IMR-90 (cell line): ENCODE measurements at regions not wholly inside any gene's neighbourhood (a gene's known extent, or its start where the extent isn't known, plus 50 kb on each side); places are given as distances from the start of the nearest gene placed in this dataset.

Experiments
- ATAC-seq: fragments of 200-7000 bp; cut with Tn5 transposase; 2 replicates; pipeline ENCODE4 v1.9.1; 2020; ENCODE audit warnings: low read depth, mild to moderate bottlenecking, moderate library complexity
- BruUV-seq: library from RNA; stranded (reverse); fragments of 400-500 nt; replicated peaks from 2 replicates; lab custom pipeline; 2021; lab: Mats Ljungman, UMichigan
- CTCF ChIA-PET: fragments of 300-600 bp; formaldehyde crosslinking; extraction: SDS; loops from one replicate; lab custom pipeline; 2021; ENCODE audit warnings: antibody characterized with exemption; lab: Yijun Ruan, JAX
- POLR2A ChIA-PET: fragments of 300-600 bp; sonication (Branson Sonifier 250); formaldehyde crosslinking; loops from one replicate; lab custom pipeline; 2022; ENCODE audit warnings: antibody characterized with exemption; ENCODE audit not compliant: unreplicated experiment; lab: Charles Lee
- DNase-seq: peaks from one replicate; pipeline ENCODE4 v3.0.0; 2013
- H2AFZ ChIP-seq: replicated peaks from 2 replicates; pipeline ENCODE3; 2013; ENCODE audit warnings: low read length, mild to moderate bottlenecking; ENCODE audit not compliant: poor library complexity
- H2AK5ac ChIP-seq: 2 replicates; pipeline ENCODE4 v1.6.1; 2013; ENCODE audit warnings: low read depth, low read length, inconsistent platforms
- H2AK9ac ChIP-seq: replicated peaks from 2 replicates; pipeline ENCODE3; 2013; ENCODE audit warnings: mild to moderate bottlenecking, low read depth, low read length, moderate library complexity; ENCODE audit not compliant: poor library complexity
- H2BK120ac ChIP-seq: 2 replicates; pipeline ENCODE4 v1.6.1; 2013; ENCODE audit warnings: low read depth, low read length, inconsistent platforms
- H2BK15ac ChIP-seq: 3 replicates; pipeline ENCODE4 v1.6.1; 2013; ENCODE audit warnings: low read depth, low read length, inconsistent platforms
- H2BK20ac ChIP-seq: 2 replicates; pipeline ENCODE4 v1.6.1; 2013; ENCODE audit warnings: low read depth, mild to moderate bottlenecking, inconsistent platforms, low read length, moderate library complexity
- H2BK5ac ChIP-seq: 2 replicates; pipeline ENCODE4 v1.6.1; 2013; ENCODE audit warnings: mild to moderate bottlenecking, low read depth, low read length, inconsistent platforms; ENCODE audit not compliant: poor library complexity, severe bottlenecking
- H3K14ac ChIP-seq: replicated peaks from 2 replicates; pipeline ENCODE4 v1.6.1; 2013; ENCODE audit warnings: low read depth, low read length, inconsistent platforms
- H3K18ac ChIP-seq: 2 replicates; pipeline ENCODE4 v1.6.1; 2013; ENCODE audit warnings: low read depth, low read length, control low read depth
- H3K23ac ChIP-seq: 2 replicates; pipeline ENCODE4 v1.6.1; 2013; ENCODE audit warnings: low read depth, low read length, inconsistent platforms
- H3K27ac ChIP-seq: 2 replicates; pipeline ENCODE4 v1.5.1; 2013; ENCODE audit warnings: mild to moderate bottlenecking, control low read depth, low read length; ENCODE audit not compliant: insufficient read depth
- H3K27me3 ChIP-seq: 2 replicates; pipeline ENCODE4 v1.6.1; 2013; ENCODE audit warnings: low read length; ENCODE audit not compliant: control insufficient read depth, insufficient read depth
- H3K36me3 ChIP-seq: 2 replicates; pipeline ENCODE4 v1.6.1; 2013; ENCODE audit warnings: low read length, mixed read lengths; ENCODE audit not compliant: control insufficient read depth, insufficient read depth
- H3K4ac ChIP-seq: 2 replicates; pipeline ENCODE4 v1.6.1; 2013; ENCODE audit warnings: low read depth, low read length, inconsistent platforms
- H3K4me1 ChIP-seq: 2 replicates; pipeline ENCODE4 v1.6.1; 2013; ENCODE audit warnings: low read length, mixed read lengths; ENCODE audit not compliant: control insufficient read depth, insufficient read depth
- H3K4me2 ChIP-seq: 2 replicates; pipeline ENCODE4 v1.6.1; 2013; ENCODE audit warnings: low read depth, mild to moderate bottlenecking, control low read depth, low read length, moderate library complexity
- H3K4me3 ChIP-seq: 2 replicates; pipeline ENCODE4 v1.5.1; 2013; ENCODE audit warnings: low read depth, mild to moderate bottlenecking, control low read depth, low read length, moderate library complexity; ENCODE audit not compliant: insufficient read depth
- H3K56ac ChIP-seq: 2 replicates; pipeline ENCODE4 v1.6.1; 2013; ENCODE audit warnings: low read length, inconsistent platforms; ENCODE audit not compliant: insufficient read depth; ENCODE audit errors: extremely low read depth
- H3K79me1 ChIP-seq, 2 experiments: 2 replicates each; pipeline ENCODE4 v1.6.1; 2013; ENCODE audit warnings: low read length in 2 of 2, inconsistent platforms in 1 of 2, low read depth in 1 of 2
- H3K9ac ChIP-seq: 2 replicates; pipeline ENCODE4 v1.6.1; 2013; ENCODE audit warnings: low read depth, low read length, control low read depth
- H3K9me1 ChIP-seq: 2 replicates; pipeline ENCODE4 v1.6.1; 2013; ENCODE audit warnings: low read length, inconsistent platforms; ENCODE audit not compliant: insufficient read depth
- H3K9me3 ChIP-seq: 2 replicates; pipeline ENCODE4 v1.6.1; 2013; ENCODE audit warnings: low read length; ENCODE audit not compliant: control insufficient read depth, insufficient read depth
- H4K20me1 ChIP-seq: 2 replicates; pipeline ENCODE4 v1.6.1; 2013; ENCODE audit warnings: low read length, inconsistent platforms; ENCODE audit not compliant: insufficient read depth
- H4K5ac ChIP-seq: 2 replicates; pipeline ENCODE4 v1.6.1; 2013; ENCODE audit warnings: mild to moderate bottlenecking, low read depth, low read length, control low read depth
- H4K8ac ChIP-seq, 2 experiments: 2 replicates each; pipeline ENCODE4 v1.6.1; 2013; ENCODE audit warnings: low read depth in 2 of 2, low read length in 2 of 2, control low read depth in 1 of 2, inconsistent platforms in 1 of 2
- H4K91ac ChIP-seq: 2 replicates; pipeline ENCODE4 v1.6.1; 2013; ENCODE audit warnings: low read depth, low read length, inconsistent platforms; ENCODE audit not compliant: insufficient read depth
- BHLHE40 ChIP-seq: fragments of 150-350 bp; IDR thresholded peaks from 2 replicates; pipeline ENCODE4 v1.6.1; 2016; ENCODE audit warnings: mild to moderate bottlenecking, low read depth, low read length
- CEBPB ChIP-seq: IDR thresholded peaks from 2 replicates; pipeline ENCODE4 v1.6.1; 2012; ENCODE audit warnings: low read depth, low read length, improper control_type of control experiment
- FOS ChIP-seq: fragments of 150-350 bp; IDR thresholded peaks from 2 replicates; pipeline ENCODE4 v1.6.1; 2016; ENCODE audit warnings: low read depth, low read length
- POLR2A ChIP-seq: IDR thresholded peaks from 2 replicates; pipeline ENCODE4 v1.6.1; 2012; ENCODE audit warnings: mild to moderate bottlenecking, low read depth, low read length
- RCOR1 ChIP-seq: IDR thresholded peaks from 2 replicates; pipeline ENCODE4 v1.6.1; 2012; ENCODE audit warnings: mild to moderate bottlenecking, low read length, improper control_type of control experiment; ENCODE audit not compliant: insufficient replicate concordance
- SMC3 ChIP-seq: fragments of 150-350 bp; IDR thresholded peaks from 2 replicates; pipeline ENCODE4 v1.6.1; 2016; ENCODE audit warnings: low read depth, mild to moderate bottlenecking, antibody characterized with exemption, low read length, moderate library complexity
- WGBS, 2 experiments: methylation state at CpG; one replicate each; pipeline versions ENCODE4 v1.1.5 to v1.1.7; 2013; ENCODE audit warnings: missing lambda C conversion rate in 2 of 2; ENCODE audit not compliant: insufficient read length in 1 of 2; ENCODE audit errors: extremely low coverage in 2 of 2; 5-methylcytosine and 5-hydroxymethylcytosine counted together
- dilution Hi-C: fragments of 300-500 bp; cut with HindIII; formaldehyde crosslinking; loops from one replicate; pipeline ENCODE4 v1.14.3; 2018; ENCODE audit warnings: low sequenced_read_pairs; ENCODE audit not compliant: unreplicated experiment
- in situ Hi-C: fragments of 300-500 bp; cut with MboI; formaldehyde crosslinking; loops from 3 replicates; pipeline ENCODE4 v1.14.3; 2019; ENCODE audit warnings: low sequenced_read_pairs, inconsistent platforms, mixed read lengths
- intact Hi-C: fragments of 100-400 bp; cut with micrococcal nuclease; formaldehyde crosslinking; loops from 2 replicates; pipeline ENCODE4 v1.10.0; 2022
- TF ChIP-seq, protein P1 (sequence below): fragments of 150-350 bp; IDR thresholded peaks from 2 replicates; pipeline ENCODE4 v1.6.1; 2017; ENCODE audit warnings: mild to moderate bottlenecking, antibody characterized with exemption, low read length, low read depth
- TF ChIP-seq, protein P2 (sequence below): fragments of 150-350 bp; IDR thresholded peaks from 2 replicates; pipeline ENCODE4 v1.6.1; 2016; ENCODE audit warnings: low read depth, mild to moderate bottlenecking, low read length, moderate library complexity, borderline replicate concordance

- ChIA-PET CTCF (no interaction called here), POLR2A (no interaction called here)
- Histone ChIP-seq H2BK20ac (peak overlapping the region; percentile 11; the same call in 1 of the 2 replicates), H2BK5ac (no peak overlapping the region), H3K18ac (no peak overlapping the region), H2AK5ac (no peak overlapping the region), H3K9me1 (no peaks in the 10 kb centered on the region), H3K27me3 (no peaks in the 10 kb centered on the region; the same call in 1 of the 2 replicates), H4K5ac (no peak overlapping the region), H4K8ac (no peak overlapping the region), H3K27ac (no peak overlapping the region), H3K23ac (no peak overlapping the region), H3K79me1 (no peaks in the 10 kb centered on the region), H2BK15ac (no peak overlapping the region), H3K4me3 (no peak overlapping the region), H3K4me1 (peaks cover 4% of the 10 kb centered on the region; the same call in 1 of the 2 replicates), H3K9me3 (no peaks in the 10 kb centered on the region), H4K20me1 (no peaks in the 10 kb centered on the region), H3K9ac (no peak overlapping the region), H3K4ac (no peak overlapping the region; the same call in 1 of the 2 replicates), H4K91ac (no peak overlapping the region), H2AK9ac (no peak overlapping the region), H3K14ac (no peak overlapping the region), H2AFZ (no peak overlapping the region), H2BK120ac (no peak overlapping the region; the same call in 1 of the 2 replicates), H3K56ac (no peak overlapping the region), H3K36me3 (no peaks in the 10 kb centered on the region), H3K4me2 (no peak overlapping the region)
- DNase-seq (no peak), ATAC-seq (no peak)
- BruUV-seq = no TSS peak
- in situ Hi-C loops (no loop called here), dilution Hi-C loops (no loop called here), intact Hi-C loops (no loop called here)
- 67% methylated on average over 2 of the region's 7 CpGs; no CpG with 5 or more reads in 1 of the 2 experiments for WGBS, 2 experiments
- TF ChIP-seq CEBPB (no peak), RCOR1 (no peak), BHLHE40 (no peak), FOS (no peak), POLR2A (no peak), SMC3 (no peak)
- TF ChIP-seq, protein P1, sequence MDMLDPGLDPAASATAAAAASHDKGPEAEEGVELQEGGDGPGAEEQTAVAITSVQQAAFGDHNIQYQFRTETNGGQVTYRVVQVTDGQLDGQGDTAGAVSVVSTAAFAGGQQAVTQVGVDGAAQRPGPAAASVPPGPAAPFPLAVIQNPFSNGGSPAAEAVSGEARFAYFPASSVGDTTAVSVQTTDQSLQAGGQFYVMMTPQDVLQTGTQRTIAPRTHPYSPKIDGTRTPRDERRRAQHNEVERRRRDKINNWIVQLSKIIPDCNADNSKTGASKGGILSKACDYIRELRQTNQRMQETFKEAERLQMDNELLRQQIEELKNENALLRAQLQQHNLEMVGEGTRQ = no peak
- TF ChIP-seq, protein P2, sequence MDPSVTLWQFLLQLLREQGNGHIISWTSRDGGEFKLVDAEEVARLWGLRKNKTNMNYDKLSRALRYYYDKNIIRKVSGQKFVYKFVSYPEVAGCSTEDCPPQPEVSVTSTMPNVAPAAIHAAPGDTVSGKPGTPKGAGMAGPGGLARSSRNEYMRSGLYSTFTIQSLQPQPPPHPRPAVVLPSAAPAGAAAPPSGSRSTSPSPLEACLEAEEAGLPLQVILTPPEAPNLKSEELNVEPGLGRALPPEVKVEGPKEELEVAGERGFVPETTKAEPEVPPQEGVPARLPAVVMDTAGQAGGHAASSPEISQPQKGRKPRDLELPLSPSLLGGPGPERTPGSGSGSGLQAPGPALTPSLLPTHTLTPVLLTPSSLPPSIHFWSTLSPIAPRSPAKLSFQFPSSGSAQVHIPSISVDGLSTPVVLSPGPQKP = no peak
Observed at GRCh38 chr18:73952296-73952946, 195.2 kb downstream of the FBXO15 start.
